ENCODE measurements at regions not wholly inside any gene's neighbourhood (a gene's known extent, or its start where the extent isn't known, plus 50 kb on each side); places are given as distances from the start of the nearest gene placed in this dataset.

GRCh38 chr1:13930151-13930550, 230.2 kb downstream of the PRDM2 start:
- peak; percentile 68 for TF ChIP-seq CTCF (IDR thresholded peaks at IDR 0.05; ENCODE audit: insufficient read depth, low read length, poor library complexity, severe bottlenecking)
- TF ChIP-seq EZH2phosphoT487 (conservative IDR thresholded peaks at IDR 0.05; ENCODE audit: low read length), result no peak

All from SU-DHL-6 (cell line).